Left lung (tissue), 4 donors: ENCODE measurements at regions not wholly inside any gene's neighbourhood (a gene's known extent, or its start where the extent isn't known, plus 50 kb on each side); places are given as distances from the start of the nearest gene placed in this dataset.
A peak's percentile ranks its signal among the peaks of the same experiment; 100 is the strongest.

Experiments
- ATAC-seq: fragments of 200-7000 bp; cut with Tn5 transposase; one replicate; pipeline ENCODE4 v1.9.1; 2020; ENCODE audit warnings: moderate library complexity
- DNase-seq, 4 donors: peaks; one replicate each; pipeline ENCODE4 v3.0.0-alpha.2; 2013 to 2020
- H3K27ac ChIP-seq, 2 donors: fragments of 200-600 bp; sonication (generic) in 1 of 2; one replicate each; pipeline versions ENCODE4 v1.5.0 to v1.8.0; 2020 to 2021
- H3K27me3 ChIP-seq, 2 donors: fragments of 200-600 bp; sonication (generic) in 1 of 2; one replicate each; pipeline versions ENCODE4 v1.5.0 to v1.8.0; 2020 to 2021
- H3K36me3 ChIP-seq, 2 donors: fragments of 200-600 bp; sonication (generic) in 1 of 2; one replicate each; pipeline versions ENCODE4 v1.5.0 to v1.8.0; 2020 to 2021
- H3K4me1 ChIP-seq, 2 donors: fragments of 200-600 bp; one replicate each; pipeline ENCODE4 v1.8.0; 2021
- H3K4me3 ChIP-seq, 2 donors: fragments of 200-600 bp; sonication (generic) in 1 of 2; one replicate each; pipeline versions ENCODE4 v1.5.0 to v1.8.0; 2020 to 2021; ENCODE audit warnings: mild to moderate bottlenecking in 1 of 2
- H3K9me3 ChIP-seq, 2 donors: fragments of 200-600 bp; sonication (generic) in 1 of 2; one replicate each; pipeline versions ENCODE4 v1.5.0 to v1.8.0; 2020 to 2021
- CTCF ChIP-seq, 2 donors: fragments of 200-600 bp; sonication (generic) in 1 of 2; IDR thresholded peaks; one replicate each; pipeline versions ENCODE4 v1.5.0 to v1.8.0; 2021; ENCODE audit warnings: antibody characterized with exemption in 2 of 2
- intact Hi-C, 2 donors: fragments of 100-400 bp; cut with DNase I; formaldehyde crosslinking; loops; one replicate each; pipeline versions ENCODE4 v1.11.2 to v1.14.2; 2022
- donor health status: DM: no; HTN: yes; CAD: no.
- donor health status: DM: no; HTN: no; CAD: no.

- no peak for TF ChIP-seq CTCF (IDR thresholded peaks at IDR 0.05)
- H3K36me3 ChIP-seq, result no peaks in the 10 kb centered on the region
- DNase-seq, result no peak
- peaks cover 19 to 41% of the 10 kb centered on the region in 2 donors for H3K4me1 ChIP-seq
- no peak overlapping the region for H3K4me3 ChIP-seq
- no peaks in the 10 kb centered on the region for H3K9me3 ChIP-seq
- ATAC-seq, result no peak
- intact Hi-C loops, result no loop called here
- no peaks in the 10 kb centered on the region for H3K27me3 ChIP-seq
- peak overlapping the region; percentile 63 to 74 for H3K27ac ChIP-seq
These were observed 96.1 kb upstream of the AKIP1 start for GRCh38 chr11:8814923-8815240.

GRCh38 chr11:8818421-8818820, 92.6 kb upstream of the AKIP1 start:
- no peak for TF ChIP-seq CTCF (IDR thresholded peaks at IDR 0.05)
- no peaks in the 10 kb centered on the region for H3K9me3 ChIP-seq
- ATAC-seq (no peak), DNase-seq (no peak)
- H3K36me3 ChIP-seq, result no peaks in the 10 kb centered on the region
- no peaks in the 10 kb centered on the region for H3K27me3 ChIP-seq
- peaks cover 5 to 9% of the 10 kb centered on the region in 2 donors for H3K4me1 ChIP-seq
- H3K4me3 ChIP-seq, result no peak overlapping the region
- intact Hi-C loops, result no loop called here
- H3K27ac ChIP-seq, result no peak overlapping the region

GRCh38 chr11:8820401-8820800, 90.6 kb upstream of the AKIP1 start:
- Histone ChIP-seq H3K27me3 (no peaks in the 10 kb centered on the region), H3K9me3 (no peaks in the 10 kb centered on the region), H3K4me1 (no peaks in the 10 kb centered on the region), H3K27ac (no peak overlapping the region), H3K36me3 (no peaks in the 10 kb centered on the region), H3K4me3 (no peak overlapping the region)
- no peak for TF ChIP-seq CTCF (IDR thresholded peaks at IDR 0.05)
- intact Hi-C loops, result no loop called here
- ATAC-seq, result no peak
- DNase-seq, result no peak

GRCh38 chr11:8822469-8822868, 88.5 kb upstream of the AKIP1 start:
- intact Hi-C loops, result no loop called here
- H3K36me3 ChIP-seq, result no peaks in the 10 kb centered on the region
- no peak for ATAC-seq

GRCh38 chr11:8823174-8823742, 87.7 kb upstream of the AKIP1 start:
- no peak overlapping the region for H3K4me3 ChIP-seq
- DNase-seq, result no peak
- H3K27me3 ChIP-seq, result no peaks in the 10 kb centered on the region
- H3K27ac ChIP-seq, result no peak overlapping the region
- no peak for TF ChIP-seq CTCF (IDR thresholded peaks at IDR 0.05)
- ATAC-seq, result no peak
- intact Hi-C loops, result no loop called here
- H3K4me1 ChIP-seq, result peaks cover 0 to 23% of the 10 kb centered on the region in 2 donors
- H3K36me3 ChIP-seq, result no peaks in the 10 kb centered on the region
- no peaks in the 10 kb centered on the region for H3K9me3 ChIP-seq

More at GRCh38 chr11:8822469-8822868, 88.5 kb upstream of the AKIP1 start:
- TF ChIP-seq CTCF (IDR thresholded peaks at IDR 0.05), result no peak
- Histone ChIP-seq H3K27me3 (no peaks in the 10 kb centered on the region), H3K4me3 (no peak overlapping the region), H3K4me1 (peaks cover 0 to 15% of the 10 kb centered on the region in 2 donors), H3K9me3 (no peaks in the 10 kb centered on the region), H3K27ac (no peak overlapping the region)
- DNase-seq, result no peak
